Astrocyte of the cerebellum (primary cell): ENCODE measurements at regions not wholly inside any gene's neighbourhood (a gene's known extent, or its start where the extent isn't known, plus 50 kb on each side); places are given as distances from the start of the nearest gene placed in this dataset.

Source experiments
- DNase-seq: peaks from one replicate; pipeline ENCODE4 v3.0.0-alpha.2; 2011; ENCODE audit warnings: low read depth
- H3K4me3 ChIP-seq: 2 replicates; pipeline ENCODE4 v1.5.1; 2011; ENCODE audit warnings: mild to moderate bottlenecking, low read depth, low read length, moderate library complexity
- in situ Hi-C: cut with HindIII; loops from 2 replicates; pipeline ENCODE4 v1.10.0; 2017; ENCODE audit warnings: low sequenced_read_pairs
- TF ChIP-seq, protein P1 (sequence below): IDR thresholded peaks from 2 replicates; pipeline ENCODE4 v1.5.1; 2012; ENCODE audit warnings: low read length, low read depth, moderate library complexity, mild to moderate bottlenecking; ENCODE audit errors: missing control alignments

DNA sequence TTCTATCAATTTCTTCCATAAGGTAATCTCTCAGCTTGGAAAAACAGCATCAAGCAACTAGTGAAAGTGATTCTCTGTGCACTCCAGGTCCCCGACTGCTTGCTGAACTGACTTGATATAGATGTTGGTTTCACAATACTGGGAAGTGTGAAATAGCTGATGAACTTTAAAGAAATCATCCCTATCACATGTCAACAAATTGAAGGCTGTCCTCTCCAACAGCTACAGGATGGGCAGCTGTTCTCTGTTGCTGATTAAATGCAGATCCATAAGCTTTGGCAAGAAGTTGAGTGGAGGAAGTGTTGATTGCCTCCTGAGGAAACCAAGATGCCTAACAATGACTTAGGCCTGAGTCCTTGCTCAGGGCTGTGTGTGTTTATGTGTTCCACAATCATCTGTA is 130.4 kb upstream of the GDF10 start:
- TF ChIP-seq, protein P1, sequence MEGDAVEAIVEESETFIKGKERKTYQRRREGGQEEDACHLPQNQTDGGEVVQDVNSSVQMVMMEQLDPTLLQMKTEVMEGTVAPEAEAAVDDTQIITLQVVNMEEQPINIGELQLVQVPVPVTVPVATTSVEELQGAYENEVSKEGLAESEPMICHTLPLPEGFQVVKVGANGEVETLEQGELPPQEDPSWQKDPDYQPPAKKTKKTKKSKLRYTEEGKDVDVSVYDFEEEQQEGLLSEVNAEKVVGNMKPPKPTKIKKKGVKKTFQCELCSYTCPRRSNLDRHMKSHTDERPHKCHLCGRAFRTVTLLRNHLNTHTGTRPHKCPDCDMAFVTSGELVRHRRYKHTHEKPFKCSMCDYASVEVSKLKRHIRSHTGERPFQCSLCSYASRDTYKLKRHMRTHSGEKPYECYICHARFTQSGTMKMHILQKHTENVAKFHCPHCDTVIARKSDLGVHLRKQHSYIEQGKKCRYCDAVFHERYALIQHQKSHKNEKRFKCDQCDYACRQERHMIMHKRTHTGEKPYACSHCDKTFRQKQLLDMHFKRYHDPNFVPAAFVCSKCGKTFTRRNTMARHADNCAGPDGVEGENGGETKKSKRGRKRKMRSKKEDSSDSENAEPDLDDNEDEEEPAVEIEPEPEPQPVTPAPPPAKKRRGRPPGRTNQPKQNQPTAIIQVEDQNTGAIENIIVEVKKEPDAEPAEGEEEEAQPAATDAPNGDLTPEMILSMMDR = no peak
- in situ Hi-C loops = no loop called here
- no peak overlapping the region for H3K4me3 ChIP-seq
- DNase-seq = no peak

DNA sequence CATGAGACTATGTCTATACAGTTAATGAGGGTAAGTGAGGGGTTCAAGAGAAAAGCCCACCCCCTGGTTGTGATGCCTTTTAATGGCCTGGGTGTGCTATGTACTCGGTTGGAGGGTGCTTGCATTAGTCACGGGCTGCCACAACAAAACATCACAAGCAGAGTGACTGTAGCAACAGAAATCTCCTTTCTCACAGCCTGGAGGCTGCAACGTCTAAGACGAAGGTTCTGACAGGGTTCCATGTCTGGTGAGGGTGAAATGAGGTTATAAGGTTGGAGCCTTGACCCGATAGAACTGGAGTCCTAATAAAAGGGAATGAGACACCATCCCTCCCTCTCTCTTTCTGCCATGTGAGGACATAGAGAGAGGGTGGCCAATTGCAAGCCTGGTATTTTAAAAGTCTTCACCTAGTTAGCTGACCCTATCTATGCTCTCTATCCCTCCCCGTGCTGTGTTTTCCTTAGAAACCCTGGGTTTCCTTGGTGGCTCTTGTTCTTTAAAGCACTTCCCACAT is 126.0 kb upstream of the GDF10 start:
- TF ChIP-seq, protein P1 = no peak
- no peak overlapping the region for H3K4me3 ChIP-seq
- DNase-seq = no peak
- in situ Hi-C loops = no loop called here

DNA sequence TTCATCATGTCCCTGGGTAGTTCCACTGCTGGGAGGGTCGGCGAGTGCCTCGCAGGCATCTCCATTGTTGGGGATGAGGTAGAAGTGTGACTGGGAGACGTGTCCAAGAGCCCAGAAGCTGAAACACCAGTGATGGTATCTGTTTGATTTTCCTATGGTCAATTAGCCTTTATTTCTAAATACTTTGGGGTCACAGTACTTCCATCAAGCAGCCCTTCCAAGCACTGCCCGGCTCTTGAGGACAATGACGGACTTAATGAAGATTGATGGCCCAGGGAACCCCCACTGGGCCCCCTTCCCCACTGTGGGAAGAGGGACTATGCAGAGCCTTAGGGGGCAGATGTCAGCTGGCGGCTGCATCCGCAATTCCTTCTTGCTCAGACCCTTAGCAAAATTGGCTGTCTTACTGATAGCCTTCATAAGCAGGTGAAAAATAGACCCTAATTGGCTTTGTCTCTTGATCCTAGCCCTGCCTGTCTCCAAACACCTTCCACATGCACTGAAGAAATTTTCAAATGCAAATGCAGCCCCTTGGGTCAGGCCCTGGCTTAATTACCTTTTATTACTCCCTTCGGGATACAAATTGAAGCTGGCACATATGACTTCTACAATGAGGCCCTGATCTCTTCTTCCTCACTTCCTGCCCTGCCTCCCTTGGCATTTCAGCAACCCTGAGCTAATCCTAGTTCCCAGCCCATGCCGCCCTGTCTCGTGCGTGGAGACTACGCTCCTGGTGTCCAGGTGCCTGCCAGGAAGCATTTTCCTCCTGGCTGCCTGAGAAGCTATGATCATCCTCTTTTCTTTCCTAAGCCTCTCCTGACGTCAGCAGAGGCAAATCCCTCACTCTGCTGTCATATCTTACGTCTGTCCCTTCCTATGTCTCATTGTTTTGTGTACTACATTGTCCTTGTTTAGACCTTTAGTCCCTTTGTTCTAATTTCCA is 124.5 kb upstream of the GDF10 start:
- no peak for DNase-seq
- in situ Hi-C loops = no loop called here
- TF ChIP-seq, protein P1 = no peak
- no peak overlapping the region for H3K4me3 ChIP-seq

DNA sequence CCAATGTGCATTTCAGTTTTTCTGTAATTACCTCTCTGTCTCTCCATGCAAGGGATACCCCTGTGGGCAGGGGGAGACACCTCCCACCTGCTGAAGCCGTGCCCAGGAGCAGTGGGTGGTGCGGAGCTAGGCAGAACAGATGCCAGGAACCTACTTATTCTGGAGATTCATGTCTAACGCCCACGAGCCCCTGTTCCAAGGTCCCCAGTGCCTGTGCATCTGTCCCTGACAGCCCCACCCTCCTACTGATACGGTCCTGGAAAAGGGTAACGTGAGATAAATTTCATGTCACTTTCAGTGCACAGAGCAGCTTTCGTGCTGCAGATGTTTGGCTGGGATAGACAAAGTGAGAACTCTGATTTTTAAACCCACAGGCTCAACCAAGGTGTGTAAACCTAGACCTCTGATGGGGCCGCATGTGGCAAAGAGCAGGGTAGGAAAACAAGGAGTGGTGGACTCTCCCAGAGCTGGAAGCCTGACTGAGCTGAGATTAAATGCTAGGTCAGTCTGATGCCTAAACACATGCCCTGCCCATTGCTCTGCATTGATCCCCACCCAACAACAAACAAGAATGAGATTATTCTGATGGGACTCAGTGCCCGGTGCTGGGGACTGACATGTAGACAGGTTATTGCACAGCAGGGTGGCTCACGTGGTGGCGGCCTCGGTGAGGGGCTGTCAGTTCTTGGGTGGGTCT is 123.6 kb upstream of the GDF10 start:
- no peak overlapping the region for H3K4me3 ChIP-seq
- no peak for DNase-seq
- TF ChIP-seq, protein P1 = no peak
- in situ Hi-C loops = no loop called here

DNA sequence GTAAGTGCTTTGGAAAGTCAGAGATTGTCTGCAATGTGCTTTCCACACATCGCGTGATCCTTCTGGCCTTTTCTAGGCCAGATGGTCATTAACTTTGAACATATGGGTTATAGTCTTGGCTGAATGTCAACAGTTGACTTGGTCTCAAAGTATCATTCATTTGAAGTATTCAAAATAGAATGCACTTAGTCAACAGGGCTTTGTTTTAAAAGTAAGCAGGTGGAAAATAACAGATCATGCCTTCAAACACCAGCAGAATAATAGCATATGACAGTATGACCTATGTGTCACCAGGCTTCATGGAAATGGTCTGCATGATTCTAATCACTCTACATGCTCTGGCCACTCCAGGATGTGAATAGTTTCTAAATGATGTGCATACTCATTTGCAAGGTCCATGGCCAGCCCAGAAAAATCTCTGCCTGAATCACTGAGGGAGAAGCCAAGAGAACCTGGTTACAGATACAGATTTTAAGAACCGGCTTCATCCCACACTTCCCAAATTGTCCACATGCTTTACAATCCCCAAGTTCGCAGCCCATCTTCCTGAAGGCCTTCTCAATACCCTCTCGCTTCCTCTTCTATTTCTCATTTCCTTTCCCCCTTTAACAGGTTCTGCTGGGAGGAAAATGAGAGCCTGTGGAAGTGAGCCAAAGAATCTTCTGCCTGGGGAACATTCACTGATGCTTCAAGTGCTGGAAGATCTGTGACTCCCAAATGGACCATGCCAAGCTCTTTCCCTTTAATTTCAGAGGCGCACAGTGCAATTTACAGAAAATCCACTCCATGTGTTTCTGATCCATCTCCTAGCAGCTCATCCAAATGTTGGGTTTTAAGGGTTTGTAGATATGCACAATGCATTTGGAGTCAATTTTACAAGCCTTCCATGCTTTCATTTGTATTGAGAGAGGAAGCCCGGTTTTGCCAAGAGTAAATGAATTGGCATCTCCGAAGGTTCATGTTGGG is 122.8 kb upstream of the GDF10 start:
- no peak for DNase-seq
- in situ Hi-C loops = no loop called here
- H3K4me3 ChIP-seq = no peak overlapping the region
- TF ChIP-seq, protein P1 = no peak
